WTC11 (cell line): ENCODE measurements at regions not wholly inside any gene's neighbourhood (a gene's known extent, or its start where the extent isn't known, plus 50 kb on each side); places are given as distances from the start of the nearest gene placed in this dataset.
"Not testable (repeated sequence)": the region's sequence is repeated elsewhere in the genome, so short reads cannot be mapped to it uniquely, and the experiment has no call there.

Source experiments
- ATAC-seq: fragments of 200-7000 bp; cut with Tn5 transposase; 2 replicates; pipeline ENCODE4 v1.10.0; 2021; ENCODE audit warnings: mild to moderate bottlenecking, moderate library complexity
- CTCF ChIA-PET: fragments of 300-600 bp; sonication (Branson Sonifier 250); formaldehyde crosslinking; loops from one replicate; lab custom pipeline; 2021; ENCODE audit warnings: antibody characterized with exemption; lab: Charles Lee
- POLR2A ChIA-PET: fragments of 350-600 bp; sonication (Branson Sonifier 250); formaldehyde crosslinking; loops from one replicate; lab custom pipeline; 2021; ENCODE audit warnings: antibody characterized with exemption; lab: Charles Lee
- DNase-seq: peaks from one replicate; pipeline ENCODE4 v3.0.0; 2021; ENCODE audit warnings: low spot score
- H3K27ac Mint-ChIP-seq: 2 replicates; pipeline ENCODE4 v1.8.0; 2021; ENCODE audit warnings: mixed read lengths
- H3K27me3 Mint-ChIP-seq: 2 replicates; pipeline ENCODE4 v1.8.0; 2021; ENCODE audit warnings: low read depth, mild to moderate bottlenecking, moderate library complexity, mixed read lengths
- H3K36me3 Mint-ChIP-seq: 2 replicates; pipeline ENCODE4 v1.8.0; 2021; ENCODE audit warnings: mixed read lengths
- H3K4me1 Mint-ChIP-seq: 2 replicates; pipeline ENCODE4 v1.8.0; 2022; ENCODE audit warnings: mixed read lengths
- H3K4me3 Mint-ChIP-seq: 2 replicates; pipeline ENCODE4 v1.8.0; 2021; ENCODE audit warnings: mild to moderate bottlenecking, moderate library complexity, mixed read lengths
- H3K9me3 Mint-ChIP-seq: 2 replicates; pipeline ENCODE4 v1.8.0; 2021; ENCODE audit warnings: mixed read lengths

GRCh38 chr9:43089337-43089736 is 905.9 kb downstream of the SPATA31A6 start:
- H3K4me1 Mint-ChIP-seq, H3K36me3 Mint-ChIP-seq, POLR2A ChIA-PET, H3K4me3 Mint-ChIP-seq, CTCF ChIA-PET, ATAC-seq, H3K9me3 Mint-ChIP-seq, H3K27ac Mint-ChIP-seq, DNase-seq: not testable (repeated sequence)
- peaks cover 61% of the 10 kb centered on the region for H3K27me3 Mint-ChIP-seq

GRCh38 chr9:43110376-43110775 is 926.9 kb downstream of the SPATA31A6 start:
- H3K27ac Mint-ChIP-seq, CTCF ChIA-PET, DNase-seq, ATAC-seq, H3K9me3 Mint-ChIP-seq, H3K4me1 Mint-ChIP-seq, POLR2A ChIA-PET, H3K36me3 Mint-ChIP-seq, H3K4me3 Mint-ChIP-seq: not testable (repeated sequence)
- peaks cover 86% of the 10 kb centered on the region for H3K27me3 Mint-ChIP-seq

GRCh38 chr9:43112846-43113245 is 929.4 kb downstream of the SPATA31A6 start:
- H3K9me3 Mint-ChIP-seq, H3K36me3 Mint-ChIP-seq, CTCF ChIA-PET, POLR2A ChIA-PET, H3K4me3 Mint-ChIP-seq, ATAC-seq, H3K27ac Mint-ChIP-seq, DNase-seq, H3K4me1 Mint-ChIP-seq: not testable (repeated sequence)
- H3K27me3 Mint-ChIP-seq = peaks cover 94% of the 10 kb centered on the region

DNA sequence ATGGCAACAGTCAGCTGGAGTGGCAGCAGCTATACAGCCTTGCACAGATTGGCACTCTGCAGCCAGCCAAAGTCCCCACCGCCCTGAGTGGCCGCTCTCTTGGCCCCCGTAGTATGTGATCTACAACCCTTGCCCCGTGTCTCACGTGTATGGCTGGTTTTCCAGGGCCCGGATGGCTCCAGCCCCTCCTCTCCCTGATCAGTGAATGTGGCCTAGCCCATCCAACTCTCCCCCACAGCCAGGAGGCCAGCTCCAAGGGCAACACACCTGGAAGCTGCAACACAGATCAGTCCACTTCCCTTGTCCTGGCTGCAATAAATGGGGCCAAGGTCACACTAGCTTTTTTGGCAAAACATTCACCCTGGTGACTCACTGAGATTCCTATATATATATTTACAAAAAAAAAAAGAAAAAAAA is 932.4 kb downstream of the SPATA31A6 start:
- not testable (repeated sequence) for ATAC-seq, H3K4me1 Mint-ChIP-seq

GRCh38 chr9:43118088-43118865 is 934.8 kb downstream of the SPATA31A6 start:
- ATAC-seq, DNase-seq, POLR2A ChIA-PET, CTCF ChIA-PET, H3K27ac Mint-ChIP-seq, H3K4me3 Mint-ChIP-seq, H3K9me3 Mint-ChIP-seq, H3K4me1 Mint-ChIP-seq, H3K36me3 Mint-ChIP-seq: not testable (repeated sequence)
- H3K27me3 Mint-ChIP-seq = peaks cover 95% of the 10 kb centered on the region

More for the DNA sequence above, 932.4 kb downstream of the SPATA31A6 start:
- H3K36me3 Mint-ChIP-seq, POLR2A ChIA-PET, H3K9me3 Mint-ChIP-seq, CTCF ChIA-PET, H3K27ac Mint-ChIP-seq, DNase-seq, H3K4me3 Mint-ChIP-seq: not testable (repeated sequence)
- peaks cover 94% of the 10 kb centered on the region for H3K27me3 Mint-ChIP-seq

- POLR2A ChIA-PET, H3K27ac Mint-ChIP-seq, H3K36me3 Mint-ChIP-seq, H3K9me3 Mint-ChIP-seq, H3K4me1 Mint-ChIP-seq, ATAC-seq, H3K4me3 Mint-ChIP-seq, DNase-seq, CTCF ChIA-PET: not testable (repeated sequence)
- peaks cover 97% of the 10 kb centered on the region for H3K27me3 Mint-ChIP-seq
Measured at GRCh38 chr9:43119565-43119964, 936.1 kb downstream of the SPATA31A6 start.

- ATAC-seq, H3K9me3 Mint-ChIP-seq, CTCF ChIA-PET, DNase-seq, H3K36me3 Mint-ChIP-seq, H3K4me3 Mint-ChIP-seq, H3K27ac Mint-ChIP-seq, POLR2A ChIA-PET, H3K4me1 Mint-ChIP-seq: not testable (repeated sequence)
- peaks cover 97% of the 10 kb centered on the region for H3K27me3 Mint-ChIP-seq
Measured at GRCh38 chr9:43119978-43120377, 936.5 kb downstream of the SPATA31A6 start.

- CTCF ChIA-PET, H3K4me1 Mint-ChIP-seq, H3K4me3 Mint-ChIP-seq, H3K9me3 Mint-ChIP-seq, ATAC-seq, POLR2A ChIA-PET, H3K27ac Mint-ChIP-seq, H3K36me3 Mint-ChIP-seq, DNase-seq: not testable (repeated sequence)
- peaks cover 90% of the 10 kb centered on the region for H3K27me3 Mint-ChIP-seq
Measured at GRCh38 chr9:43125894-43126293, 942.4 kb downstream of the SPATA31A6 start.

- DNase-seq, H3K9me3 Mint-ChIP-seq, ATAC-seq, H3K27ac Mint-ChIP-seq, POLR2A ChIA-PET, H3K4me3 Mint-ChIP-seq, H3K36me3 Mint-ChIP-seq, H3K4me1 Mint-ChIP-seq, CTCF ChIA-PET: not testable (repeated sequence)
- peaks cover 85% of the 10 kb centered on the region for H3K27me3 Mint-ChIP-seq
Measured at GRCh38 chr9:43127026-43127775, 943.7 kb downstream of the SPATA31A6 start.

GRCh38 chr9:43127949-43128348 is 944.5 kb downstream of the SPATA31A6 start:
- ATAC-seq, POLR2A ChIA-PET, H3K36me3 Mint-ChIP-seq, H3K4me3 Mint-ChIP-seq, H3K27ac Mint-ChIP-seq, H3K9me3 Mint-ChIP-seq, H3K4me1 Mint-ChIP-seq, CTCF ChIA-PET: not testable (repeated sequence)
- peak; percentile 19 for DNase-seq
- H3K27me3 Mint-ChIP-seq = peaks cover 81% of the 10 kb centered on the region

DNA sequence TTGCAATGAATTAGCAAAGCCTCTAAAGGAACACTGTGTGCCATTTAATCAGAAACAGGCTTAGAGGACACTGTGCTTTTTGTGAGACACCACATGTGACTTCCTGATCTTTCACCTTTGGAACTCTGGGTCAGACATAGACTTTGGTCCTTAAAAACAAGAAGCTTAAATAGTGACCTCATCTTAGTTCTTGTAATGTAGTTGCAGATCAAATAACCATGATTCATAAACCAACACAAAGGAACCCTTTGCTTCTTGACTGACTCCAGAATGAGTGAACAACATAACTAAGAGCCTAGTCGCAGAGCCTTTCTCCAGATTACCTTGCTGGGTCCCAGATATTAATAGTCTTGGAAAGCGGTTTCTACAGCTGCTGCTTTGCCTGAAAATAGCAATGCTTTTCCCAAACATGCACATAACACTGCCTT is 947.3 kb downstream of the SPATA31A6 start:
- H3K4me3 Mint-ChIP-seq, H3K36me3 Mint-ChIP-seq, H3K27ac Mint-ChIP-seq, H3K9me3 Mint-ChIP-seq, ATAC-seq, POLR2A ChIA-PET, H3K4me1 Mint-ChIP-seq, CTCF ChIA-PET, DNase-seq: not testable (repeated sequence)
- H3K27me3 Mint-ChIP-seq = peaks cover 80% of the 10 kb centered on the region

GRCh38 chr9:43135440-43135839 is 952.0 kb downstream of the SPATA31A6 start:
- H3K4me3 Mint-ChIP-seq, DNase-seq, H3K4me1 Mint-ChIP-seq, H3K27ac Mint-ChIP-seq, H3K36me3 Mint-ChIP-seq, H3K9me3 Mint-ChIP-seq, POLR2A ChIA-PET, ATAC-seq, CTCF ChIA-PET: not testable (repeated sequence)
- peaks cover 77% of the 10 kb centered on the region for H3K27me3 Mint-ChIP-seq
